ENCODE measurements at regions not wholly inside any gene's neighbourhood (a gene's known extent, or its start where the extent isn't known, plus 50 kb on each side); places are given as distances from the start of the nearest gene placed in this dataset.

- peaks cover 5% of the 10 kb centered on the region for H3K4me1 Mint-ChIP-seq
- no peaks in the 10 kb centered on the region for H3K9me3 Mint-ChIP-seq
- peaks cover 19% of the 10 kb centered on the region for H3K27me3 Mint-ChIP-seq (ENCODE audit: low read depth, poor library complexity)
These were observed 50.6 kb upstream of the PAX7 start for GRCh38 chr1:18580047-18580446.

GRCh38 chr1:18580691-18581419 lies 49.8 kb upstream of the PAX7 start:
- TF ChIP-seq, protein P1, sequence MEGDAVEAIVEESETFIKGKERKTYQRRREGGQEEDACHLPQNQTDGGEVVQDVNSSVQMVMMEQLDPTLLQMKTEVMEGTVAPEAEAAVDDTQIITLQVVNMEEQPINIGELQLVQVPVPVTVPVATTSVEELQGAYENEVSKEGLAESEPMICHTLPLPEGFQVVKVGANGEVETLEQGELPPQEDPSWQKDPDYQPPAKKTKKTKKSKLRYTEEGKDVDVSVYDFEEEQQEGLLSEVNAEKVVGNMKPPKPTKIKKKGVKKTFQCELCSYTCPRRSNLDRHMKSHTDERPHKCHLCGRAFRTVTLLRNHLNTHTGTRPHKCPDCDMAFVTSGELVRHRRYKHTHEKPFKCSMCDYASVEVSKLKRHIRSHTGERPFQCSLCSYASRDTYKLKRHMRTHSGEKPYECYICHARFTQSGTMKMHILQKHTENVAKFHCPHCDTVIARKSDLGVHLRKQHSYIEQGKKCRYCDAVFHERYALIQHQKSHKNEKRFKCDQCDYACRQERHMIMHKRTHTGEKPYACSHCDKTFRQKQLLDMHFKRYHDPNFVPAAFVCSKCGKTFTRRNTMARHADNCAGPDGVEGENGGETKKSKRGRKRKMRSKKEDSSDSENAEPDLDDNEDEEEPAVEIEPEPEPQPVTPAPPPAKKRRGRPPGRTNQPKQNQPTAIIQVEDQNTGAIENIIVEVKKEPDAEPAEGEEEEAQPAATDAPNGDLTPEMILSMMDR (IDR thresholded peaks at IDR 0.05), result no peak
- DNase-seq, result no peak
- Mint-ChIP-seq H3K27ac (no peak overlapping the region), H3K4me1 (peaks cover under 1% of the 10 kb centered on the region), H3K27me3 (ENCODE audit: low read depth, poor library complexity) (peaks cover 23% of the 10 kb centered on the region), H3K4me3 (no peak overlapping the region), H3K36me3 (ENCODE audit: low read depth) (no peaks in the 10 kb centered on the region), H3K9me3 (no peaks in the 10 kb centered on the region)

More at GRCh38 chr1:18580047-18580446, 50.6 kb upstream of the PAX7 start:
- H3K4me3 Mint-ChIP-seq, result no peak overlapping the region
- H3K27ac Mint-ChIP-seq, result no peak overlapping the region
- no peak for DNase-seq
- TF ChIP-seq, protein P1 (IDR thresholded peaks at IDR 0.05), result no peak
- no peaks in the 10 kb centered on the region for H3K36me3 Mint-ChIP-seq (ENCODE audit: low read depth)

Data from nephron progenitor cell (in vitro differentiated cells).